Right lobe of liver (tissue), 6 donors: ENCODE measurements at regions not wholly inside any gene's neighbourhood (a gene's known extent, or its start where the extent isn't known, plus 50 kb on each side); places are given as distances from the start of the nearest gene placed in this dataset.
A peak's percentile ranks its signal among the peaks of the same experiment; 100 is the strongest.

Source experiments
- ATAC-seq, 4 donors: fragments of 200-7000 bp; cut with Tn5 transposase; one replicate each; pipeline ENCODE4 v1.9.1; 2020; ENCODE audit warnings: mild to moderate bottlenecking in 4 of 4, moderate library complexity in 4 of 4
- DNase-seq, 3 donors: peaks; one replicate each; pipeline ENCODE4 v3.0.0-alpha.2; 2020
- H3K27ac ChIP-seq, 3 donors: fragments of 200-600 bp; one replicate each; pipeline ENCODE4 v1.8.0; 2022
- H3K27me3 ChIP-seq, 2 donors: fragments of 200-600 bp; one replicate each; pipeline ENCODE4 v1.8.0; 2022
- H3K36me3 ChIP-seq, 4 donors: fragments of 200-600 bp; sonication (generic) in 1 of 4; one replicate each; pipeline versions ENCODE4 v1.5.1 to v1.8.0; 2017 to 2022; ENCODE audit warnings: control low read depth in 1 of 4
- H3K4me1 ChIP-seq, 4 donors: fragments of 200-600 bp; sonication (generic) in 1 of 4; one replicate each; pipeline versions ENCODE4 v1.5.1 to v1.8.0; 2017 to 2022; ENCODE audit warnings: control low read depth in 1 of 4
- H3K4me3 ChIP-seq, 3 donors: fragments of 200-600 bp; one replicate each; pipeline ENCODE4 v1.8.0; 2022
- H3K9me3 ChIP-seq, 4 donors: fragments of 200-600 bp; sonication (generic) in 1 of 4; one replicate each; pipeline versions ENCODE4 v1.5.1 to v1.8.0; 2017 to 2022; ENCODE audit warnings: control low read depth in 1 of 4
- CTCF ChIP-seq, 4 donors: fragments of 200-600 bp in 3 of 4; fragments of 450-650 bp in 1 of 4; IDR thresholded peaks; one replicate each; pipeline versions ENCODE4 v1.5.1 to v1.8.0; 2016 to 2022; ENCODE audit warnings: antibody characterized with exemption in 4 of 4, mild to moderate bottlenecking in 2 of 4
- POLR2A ChIP-seq: fragments of 450-650 bp; IDR thresholded peaks from one replicate; pipeline ENCODE4 v1.6.1; 2017; ENCODE audit warnings: antibody characterized with exemption, mild to moderate bottlenecking
- WGBS: methylation state at CpG from one replicate; pipeline ENCODE4 v1.1.6; 2018; ENCODE audit warnings: low coverage, low lambda C conversion rate; ENCODE audit not compliant: insufficient coverage; ENCODE audit errors: missing lambda C conversion rate; 5-methylcytosine and 5-hydroxymethylcytosine counted together
- intact Hi-C, 2 donors: fragments of 100-400 bp; cut with DNase I; formaldehyde crosslinking; loops; one replicate each; pipeline versions ENCODE4 v1.11.2 to v1.14.1; 2022
- donor health status: DM: no; HTN: yes; CAD: no.
- donor health status: DM: no; HTN: no; CAD: no.
- donor health status: DM: no; HTN: no; CAD: no.
- donor health status: DM: no; HTN: yes; CAD: no.
- donor health status: DM: no; HTN: yes; CAD: no.

- H3K27ac ChIP-seq, result no peak overlapping the region
- H3K36me3 ChIP-seq, result no peaks in the 10 kb centered on the region
- no peaks in the 10 kb centered on the region for H3K27me3 ChIP-seq
- no peak overlapping the region for H3K4me3 ChIP-seq
- WGBS, result 63% methylated on average over 2 of the region's 2 CpGs
- intact Hi-C loops, result no loop called here
- H3K9me3 ChIP-seq, result no peaks in the 10 kb centered on the region
- TF ChIP-seq POLR2A, result no peak
- TF ChIP-seq CTCF (IDR thresholded peaks at IDR 0.05), result no peak
- ATAC-seq (no peak), DNase-seq (no peak)
- H3K4me1 ChIP-seq, result peaks cover 0 to 18% (median 9%) of the 10 kb centered on the region in 4 donors
These were observed 107.4 kb upstream of the ADGRF1 start for GRCh38 chr6:47149554-47149953.

GRCh38 chr6:47149066-47149465, 106.9 kb upstream of the ADGRF1 start:
- H3K4me1 ChIP-seq, result peaks cover 0 to 18% (median 9%) of the 10 kb centered on the region in 4 donors
- no peak overlapping the region for H3K27ac ChIP-seq
- intact Hi-C loops, result no loop called here
- no peaks in the 10 kb centered on the region for H3K27me3 ChIP-seq
- no peak overlapping the region for H3K4me3 ChIP-seq
- no peaks in the 10 kb centered on the region for H3K36me3 ChIP-seq
- no peak for DNase-seq
- H3K9me3 ChIP-seq, result no peaks in the 10 kb centered on the region
- ATAC-seq, result no peak
- WGBS, result 74% methylated on average over 2 of the region's 2 CpGs
- TF ChIP-seq POLR2A, result no peak

GRCh38 chr6:47147836-47148344, 105.8 kb upstream of the ADGRF1 start:
- peaks cover 0 to 18% (median 9%) of the 10 kb centered on the region in 4 donors for H3K4me1 ChIP-seq
- no peak for TF ChIP-seq CTCF (IDR thresholded peaks at IDR 0.05)
- no peak for TF ChIP-seq POLR2A
- H3K4me3 ChIP-seq, result no peak overlapping the region
- H3K36me3 ChIP-seq, result no peaks in the 10 kb centered on the region
- peak in 3 of 4 donors; percentile 8 to 31 (median 18) for ATAC-seq
- no peak overlapping the region for H3K27ac ChIP-seq
- no peaks in the 10 kb centered on the region for H3K9me3 ChIP-seq
- intact Hi-C loops, result no loop called here
- WGBS, result 71% methylated on average over 6 of the region's 6 CpGs
- DNase-seq, result no peak
- H3K27me3 ChIP-seq, result no peaks in the 10 kb centered on the region

GRCh38 chr6:47147175-47147727, 105.1 kb upstream of the ADGRF1 start:
- 12% methylated on average over 5 of the region's 5 CpGs for WGBS
- no peaks in the 10 kb centered on the region for H3K27me3 ChIP-seq
- peak; percentile 77 to 85 (median 82) for ATAC-seq
- DNase-seq, result no peak
- TF ChIP-seq POLR2A (no peak), CTCF (IDR thresholded peaks at IDR 0.05) (no peak)
- H3K4me1 ChIP-seq, result peaks cover 0 to 18% (median 9%) of the 10 kb centered on the region in 4 donors
- intact Hi-C loops, result no loop called here
- no peaks in the 10 kb centered on the region for H3K9me3 ChIP-seq
- no peaks in the 10 kb centered on the region for H3K36me3 ChIP-seq
- peak overlapping the region in 1 of 3 donors; percentile 2 for H3K27ac ChIP-seq
- H3K4me3 ChIP-seq, result no peak overlapping the region

- Histone ChIP-seq H3K9me3 (no peaks in the 10 kb centered on the region), H3K27ac (no peak overlapping the region), H3K27me3 (no peaks in the 10 kb centered on the region), H3K36me3 (no peaks in the 10 kb centered on the region), H3K4me1 (peaks cover 0 to 18% (median 9%) of the 10 kb centered on the region in 4 donors), H3K4me3 (no peak overlapping the region)
- intact Hi-C loops, result no loop called here
- TF ChIP-seq CTCF (IDR thresholded peaks at IDR 0.05) (no peak), POLR2A (no peak)
- peak in 1 of 4 donors; percentile 16 for ATAC-seq
- no peak for DNase-seq
- WGBS, result 56% methylated on average over 2 of the region's 2 CpGs
These were observed 104.5 kb upstream of the ADGRF1 start for GRCh38 chr6:47146431-47147174.
